Jurkat, Clone E6-1 (cell line): ENCODE measurements at regions not wholly inside any gene's neighbourhood (a gene's known extent, or its start where the extent isn't known, plus 50 kb on each side); places are given as distances from the start of the nearest gene placed in this dataset.
"Not testable (repeated sequence)": the region's sequence is repeated elsewhere in the genome, so short reads cannot be mapped to it uniquely, and the experiment has no call there.

Experiments
- DNase-seq: peaks from one replicate; pipeline ENCODE4 v3.0.0-alpha.2; 2011; ENCODE audit warnings: low read depth, low spot score
- H3K4me3 ChIP-seq: 2 replicates; pipeline ENCODE4 v1.5.1; 2011; ENCODE audit warnings: mild to moderate bottlenecking, low read length, control low read depth, moderate library complexity

DNA sequence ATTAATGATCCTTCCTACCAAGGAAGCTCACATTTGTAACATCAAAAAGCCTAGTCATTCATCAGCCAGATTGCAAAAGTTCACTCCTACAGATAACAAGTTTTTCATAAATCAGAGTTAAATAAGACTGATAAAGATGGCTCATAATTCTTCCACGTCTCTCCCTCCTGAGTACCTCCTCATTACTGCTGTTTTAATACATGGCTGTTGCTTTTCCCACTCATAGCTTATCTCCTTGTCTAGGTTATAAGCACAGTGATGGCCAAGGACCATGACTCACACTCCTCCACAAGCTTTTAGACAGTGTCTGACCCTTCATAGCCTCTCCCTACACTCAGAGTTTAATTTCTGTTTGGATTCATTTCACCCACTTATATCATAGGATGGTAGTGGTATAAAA, 100.9 kb upstream of the MON1B start:
- DNase-seq: no peak
- no peak overlapping the region for H3K4me3 ChIP-seq

DNA sequence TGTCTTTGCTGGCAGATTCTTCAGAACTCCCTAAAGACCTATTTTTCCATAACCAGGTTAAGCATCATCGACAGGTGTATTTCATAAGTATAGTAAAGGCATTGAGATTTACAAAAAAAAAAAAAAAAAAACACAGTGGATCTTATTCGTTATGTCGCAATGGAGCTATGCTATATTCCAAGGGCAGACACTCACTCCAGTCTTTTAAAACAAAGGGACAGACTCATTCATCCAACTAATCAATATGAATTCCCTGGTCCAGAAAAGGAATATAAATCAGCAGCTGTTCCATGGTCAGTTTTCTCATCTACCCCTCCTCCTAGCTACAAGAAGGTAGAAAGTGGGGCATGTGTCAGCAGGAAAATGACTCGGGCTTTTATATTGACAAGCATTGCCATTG, 97.7 kb upstream of the MON1B start:
- H3K4me3 ChIP-seq: no peak overlapping the region
- no peak for DNase-seq

DNA sequence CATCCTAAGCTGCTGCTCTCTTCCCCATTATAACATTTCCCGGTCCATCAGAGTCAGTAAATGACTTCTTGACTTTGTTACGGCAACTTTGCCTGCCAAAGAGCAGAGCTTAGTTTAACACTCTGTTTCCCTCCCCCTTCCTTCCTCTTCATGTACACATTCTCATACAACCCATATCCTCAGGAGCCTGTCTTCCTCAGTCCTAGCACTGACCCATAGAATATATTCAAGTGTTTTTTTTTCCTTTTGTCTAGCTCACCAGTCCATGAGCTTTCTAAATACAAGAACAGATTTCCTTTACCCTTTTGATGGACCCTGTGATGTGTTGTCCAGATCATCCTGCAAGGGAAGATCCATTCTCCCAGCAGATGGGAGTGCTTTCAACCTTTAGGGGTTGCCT, 97.0 kb upstream of the MON1B start:
- no peak overlapping the region for H3K4me3 ChIP-seq
- DNase-seq: no peak

DNA sequence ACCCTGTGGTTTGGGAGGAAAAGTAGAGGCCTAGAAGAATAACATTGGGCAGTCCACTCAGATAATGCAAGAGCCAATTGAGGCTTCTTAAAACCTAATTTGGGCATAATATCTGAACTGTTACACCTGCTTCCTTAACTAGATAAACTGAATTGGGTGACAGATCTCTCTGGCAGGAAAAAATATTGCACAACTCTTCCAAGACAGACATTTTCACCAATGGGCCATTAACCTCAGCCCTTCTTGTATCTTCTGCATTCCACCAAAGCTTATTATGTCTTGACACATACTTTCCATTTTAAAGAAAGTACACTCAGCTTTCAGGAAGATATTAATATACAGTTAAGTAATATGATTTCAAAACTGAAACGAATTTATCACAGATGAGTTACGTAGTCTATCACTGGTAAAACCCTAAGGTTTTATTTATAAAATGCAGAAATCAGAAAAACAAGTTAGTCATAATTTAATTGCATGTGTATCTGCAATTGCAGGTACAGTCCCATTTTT, 79.9 kb upstream of the MON1B start:
- H3K4me3 ChIP-seq: no peak overlapping the region
- DNase-seq: no peak

DNA sequence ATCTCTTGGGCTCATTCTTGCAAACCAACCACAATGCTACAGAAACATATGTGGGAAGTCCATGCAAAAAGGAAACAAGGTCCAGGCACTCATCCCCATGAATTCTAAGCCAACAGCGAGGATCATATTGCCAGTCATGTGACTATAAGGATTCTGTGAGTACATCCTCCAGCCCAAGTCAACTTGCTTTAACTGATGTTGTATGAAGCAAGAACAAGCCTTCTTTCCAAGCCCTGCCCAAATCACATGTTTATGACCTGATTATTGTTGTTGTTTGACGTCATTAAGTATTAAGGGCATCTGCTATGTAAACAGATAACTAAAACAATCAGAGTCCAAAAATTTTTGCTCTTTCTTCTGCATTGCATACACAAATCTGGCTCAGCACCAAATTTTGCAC, 78.2 kb upstream of the MON1B start:
- no peak for DNase-seq
- no peak overlapping the region for H3K4me3 ChIP-seq

DNA sequence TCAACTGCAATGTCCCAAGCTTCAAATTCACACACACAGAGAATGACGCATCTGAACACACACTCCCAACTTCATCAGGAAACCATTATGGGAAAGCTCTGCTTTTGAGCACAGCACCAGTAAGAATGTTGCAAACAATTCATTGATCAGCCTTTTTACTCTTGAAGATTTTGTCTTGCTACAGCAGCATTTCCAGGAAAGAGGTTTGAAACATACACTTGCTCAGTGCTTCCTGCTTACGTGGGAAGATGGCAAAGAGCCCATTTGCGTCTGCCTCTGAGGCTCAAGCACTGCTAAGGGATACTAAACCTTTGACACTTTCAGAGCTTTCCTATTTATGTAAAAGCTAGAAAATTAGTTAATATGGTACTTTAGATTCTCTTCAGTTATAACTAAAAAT, 77.2 kb upstream of the MON1B start:
- no peak overlapping the region for H3K4me3 ChIP-seq
- DNase-seq: no peak

DNA sequence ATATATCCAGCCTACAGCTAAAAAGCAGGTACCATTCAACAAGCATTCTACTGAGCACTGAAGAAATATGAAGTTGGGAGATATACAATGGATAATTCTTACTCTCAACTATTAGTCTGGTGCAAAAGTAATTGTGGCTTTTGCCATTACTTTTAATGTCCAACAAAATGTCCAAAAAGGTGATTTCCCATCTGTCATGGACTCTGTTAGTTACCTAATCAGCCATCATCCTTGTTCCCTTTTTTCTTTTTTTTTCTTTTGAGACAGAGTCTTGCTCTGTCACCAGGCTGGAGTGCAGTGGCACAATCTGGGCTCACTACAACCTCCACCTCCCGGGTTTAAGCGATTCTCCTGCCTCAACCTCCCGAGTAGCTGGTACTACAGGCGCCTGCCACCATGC, 76.6 kb upstream of the MON1B start:
- H3K4me3 ChIP-seq, DNase-seq: not testable (repeated sequence)

DNA sequence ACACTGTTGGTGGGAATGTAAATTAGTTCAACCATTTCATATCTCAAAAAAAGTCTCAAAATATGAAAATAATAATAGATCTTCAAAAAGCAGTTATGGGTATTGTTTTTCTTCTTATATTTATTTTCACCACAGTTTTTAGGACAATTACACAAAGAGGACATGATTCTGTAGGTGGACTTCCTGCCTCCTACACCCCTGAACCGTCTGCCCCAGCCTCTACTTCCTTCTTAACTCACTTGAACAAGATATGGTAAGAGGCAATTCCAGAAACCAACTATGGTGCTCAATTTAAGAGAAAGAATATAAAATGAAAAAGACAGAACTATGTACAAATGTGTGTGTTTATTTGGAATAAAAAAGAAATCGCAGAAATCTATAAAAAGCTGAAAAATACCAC, 74.1 kb upstream of the MON1B start:
- H3K4me3 ChIP-seq: no peak overlapping the region
- DNase-seq: no peak

DNA sequence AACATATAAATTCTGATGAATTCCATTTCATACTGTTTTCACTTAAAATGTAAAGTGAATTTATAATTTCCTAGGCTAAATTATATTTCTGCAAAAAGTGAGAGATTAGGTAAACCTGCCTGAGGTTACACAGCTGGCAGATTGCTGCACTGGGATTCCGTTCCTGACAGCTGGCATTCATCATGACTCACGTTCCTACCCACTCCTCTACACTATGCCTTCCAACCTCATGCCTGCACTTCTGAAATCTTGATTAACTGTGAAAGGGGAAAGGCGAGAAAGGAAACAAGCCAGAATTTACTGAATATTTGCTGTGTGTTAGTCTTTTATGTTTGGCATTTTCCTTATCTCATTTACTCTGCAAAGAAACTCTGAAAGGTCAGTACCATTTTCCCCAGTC, 73.3 kb upstream of the MON1B start:
- H3K4me3 ChIP-seq: no peak overlapping the region
- no peak for DNase-seq

DNA sequence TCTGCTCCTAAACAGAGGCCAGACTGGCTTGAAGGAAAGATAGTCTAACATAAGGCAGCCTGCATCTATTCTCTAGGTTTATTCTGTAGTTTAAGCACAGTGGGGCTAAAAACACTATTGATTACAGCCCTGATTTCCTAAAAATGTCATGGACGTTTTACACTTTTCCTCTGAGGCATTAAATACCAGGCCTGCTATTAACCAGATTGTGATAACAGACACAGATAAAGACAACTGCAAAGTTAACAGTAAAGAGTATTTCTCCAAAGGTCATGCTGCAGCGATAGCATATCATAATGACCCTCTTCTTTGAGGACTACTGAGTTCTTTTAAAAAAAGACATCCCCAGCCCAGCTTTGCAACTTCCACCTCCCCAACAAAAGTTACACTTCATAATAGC, 59.6 kb upstream of the MON1B start:
- DNase-seq: no peak
- no peak overlapping the region for H3K4me3 ChIP-seq

DNA sequence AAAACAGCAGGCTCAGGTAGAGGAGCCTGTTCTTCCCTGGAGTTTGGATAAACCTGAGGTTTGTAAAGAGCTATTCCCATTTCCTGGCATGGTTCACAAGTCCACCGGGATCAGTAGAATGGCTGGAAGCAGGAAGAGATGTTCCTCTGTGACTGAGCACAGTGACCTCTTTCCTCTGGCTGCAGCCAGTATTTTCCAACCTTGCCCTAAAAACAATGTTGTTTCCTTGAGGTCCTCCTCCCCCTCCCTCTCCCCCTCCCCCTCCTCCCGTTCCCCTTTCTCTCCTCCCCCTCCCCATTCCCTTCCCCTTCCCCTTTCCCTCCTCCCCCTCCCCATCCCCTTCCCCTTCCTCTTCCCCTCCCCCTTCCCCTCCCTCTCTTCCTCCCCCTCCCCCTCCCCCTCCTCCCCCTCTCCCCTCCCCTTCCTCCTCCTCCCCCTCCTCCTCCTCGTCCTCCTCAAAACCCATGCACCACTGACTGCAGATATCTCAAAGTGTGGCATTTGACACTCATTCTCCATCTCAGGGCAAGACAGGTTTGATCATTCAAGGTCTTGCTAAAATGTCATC, 58.9 kb upstream of the MON1B start:
- H3K4me3 ChIP-seq: no peak overlapping the region
- DNase-seq: no peak

DNA sequence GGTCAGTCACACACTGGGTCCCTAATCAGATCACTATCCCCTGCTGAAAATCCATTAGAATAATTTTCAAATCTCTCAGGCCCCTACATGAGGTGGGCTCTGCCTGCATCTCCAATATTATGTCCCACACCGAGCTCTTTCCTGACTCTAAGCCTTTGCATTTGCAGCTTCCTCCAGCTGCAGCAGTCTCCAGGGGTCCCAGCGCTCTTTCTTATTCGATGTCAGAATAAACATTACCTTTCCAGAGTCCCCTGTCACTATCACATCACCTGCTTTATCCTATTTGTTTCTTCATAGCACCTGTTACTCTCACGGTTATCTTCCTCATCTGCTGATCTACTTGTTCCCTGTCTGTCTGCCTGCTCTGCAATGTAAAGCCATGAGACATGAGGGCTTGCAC, 57.3 kb upstream of the MON1B start:
- DNase-seq: no peak
- no peak overlapping the region for H3K4me3 ChIP-seq

DNA sequence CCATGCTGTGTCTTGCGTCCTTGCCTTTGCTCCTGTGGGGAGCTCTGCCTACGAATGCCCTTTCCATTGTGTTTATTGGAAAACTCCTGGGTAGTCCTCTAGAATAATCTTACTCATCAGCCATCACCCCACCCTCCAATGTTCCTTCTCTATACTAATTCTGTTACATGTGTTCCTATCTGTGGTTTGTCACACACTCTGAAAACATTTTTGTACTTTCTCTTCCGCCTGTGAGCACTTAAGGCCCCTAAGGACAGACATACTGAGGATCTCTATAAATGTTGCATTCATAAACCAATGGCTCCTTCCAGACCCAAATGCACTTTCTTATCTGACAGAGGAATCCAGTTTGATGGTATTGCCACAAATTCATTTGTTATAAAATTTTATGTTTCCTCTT, 53.9 kb upstream of the MON1B start:
- DNase-seq: no peak
- no peak overlapping the region for H3K4me3 ChIP-seq
